OCI-LY3 (cell line): ENCODE measurements at regions not wholly inside any gene's neighbourhood (a gene's known extent, or its start where the extent isn't known, plus 50 kb on each side); places are given as distances from the start of the nearest gene placed in this dataset.

ENCODE experiments used
- H2AFZ ChIP-seq: fragments of 200-600, 300-600 bp; shearing (Covaris generic); 2 replicates; pipeline ENCODE4 v1.6.0; 2014; ENCODE audit warnings: antibody characterized with exemption, low read depth, low read length
- H3K27ac ChIP-seq: fragments of 200-600, 300-600 bp; sonication (generic); 2 replicates; pipeline ENCODE4 v1.5.1; 2014; ENCODE audit warnings: mild to moderate bottlenecking, low read length, moderate library complexity, mixed read lengths
- H3K27me3 ChIP-seq: fragments of 200-600, 300-600 bp; sonication (generic); 2 replicates; pipeline ENCODE4 v1.6.1; 2014; ENCODE audit warnings: low read depth, low read length, mixed read lengths
- H3K36me3 ChIP-seq: fragments of 200-600, 300-600 bp; sonication (generic); replicated peaks from 2 replicates; pipeline ENCODE3; 2014; ENCODE audit warnings: low read depth, low read length, mixed read lengths
- H3K4me1 ChIP-seq: fragments of 300-600, 200-600 bp; sonication (generic); 2 replicates; pipeline ENCODE4 v1.6.1; 2014; ENCODE audit warnings: low read length, mixed read lengths
- H3K4me2 ChIP-seq: fragments of 200-600, 300-600 bp; sonication (generic); 2 replicates; pipeline ENCODE4 v1.6.1; 2014; ENCODE audit warnings: low read length, mixed read lengths
- H3K4me3 ChIP-seq: fragments of 300-600, 200-600 bp; sonication (generic); 2 replicates; pipeline ENCODE4 v1.5.1; 2014; ENCODE audit warnings: antibody characterized with exemption, mild to moderate bottlenecking, low read length, moderate library complexity
- H3K79me2 ChIP-seq: fragments of 300-600, 200-600 bp; shearing (Covaris generic); 2 replicates; pipeline ENCODE4 v1.6.1; 2014; ENCODE audit warnings: mild to moderate bottlenecking, low read length, mixed read lengths
- H3K9ac ChIP-seq: fragments of 300-600, 200-600 bp; shearing (Covaris generic); 2 replicates; pipeline ENCODE4 v1.6.0; 2014; ENCODE audit warnings: mild to moderate bottlenecking, low read length, moderate library complexity
- H3K9me3 ChIP-seq: fragments of 200-600, 300-600 bp; shearing (Covaris generic); 2 replicates; pipeline ENCODE4 v1.6.1; 2014; ENCODE audit warnings: low read length, mixed read lengths; ENCODE audit not compliant: insufficient read depth
- H4K20me1 ChIP-seq: fragments of 200-600, 300-600 bp; sonication (generic); 2 replicates; pipeline ENCODE4 v1.6.1; 2016; ENCODE audit warnings: low read length, mixed read lengths; ENCODE audit not compliant: insufficient read depth
- CTCF ChIP-seq: fragments of 200-600, 300-600 bp; sonication (generic); IDR thresholded peaks from 2 replicates; pipeline ENCODE4 v1.5.1; 2014; ENCODE audit warnings: antibody characterized with exemption, low read length, low read depth
- EZH2phosphoT487 ChIP-seq: fragments of 200-600 bp; shearing (Covaris generic); IDR thresholded peaks from 2 replicates; pipeline ENCODE4 v1.6.1; 2018; ENCODE audit warnings: antibody characterized with exemption, mixed run types, low read depth

GRCh38 chr5:159547466-159548195 is 217.3 kb upstream of the IL12B start:
- Histone ChIP-seq H2AFZ (no peak overlapping the region), H4K20me1 (no peaks in the 10 kb centered on the region), H3K79me2 (no peaks in the 10 kb centered on the region), H3K4me3 (no peak overlapping the region), H3K36me3 (peaks cover 35% of the 10 kb centered on the region), H3K27me3 (no peaks in the 10 kb centered on the region), H3K9ac (no peak overlapping the region), H3K4me2 (no peak overlapping the region), H3K9me3 (no peaks in the 10 kb centered on the region), H3K4me1 (peaks cover 3% of the 10 kb centered on the region; the same call in 1 of the 2 replicates), H3K27ac (no peak overlapping the region)
- TF ChIP-seq EZH2phosphoT487, result no peak
- no peak for TF ChIP-seq CTCF

GRCh38 chr5:159548517-159548916 is 218.2 kb upstream of the IL12B start:
- H3K36me3 ChIP-seq, result peaks cover 35% of the 10 kb centered on the region
- H3K9me3 ChIP-seq, result no peaks in the 10 kb centered on the region
- no peaks in the 10 kb centered on the region for H3K27me3 ChIP-seq
- H4K20me1 ChIP-seq, result no peaks in the 10 kb centered on the region
- H3K9ac ChIP-seq, result no peak overlapping the region
- no peak overlapping the region for H3K27ac ChIP-seq
- no peak overlapping the region for H3K4me3 ChIP-seq
- no peaks in the 10 kb centered on the region for H3K4me1 ChIP-seq
- TF ChIP-seq CTCF (no peak), EZH2phosphoT487 (no peak)
- no peaks in the 10 kb centered on the region for H3K79me2 ChIP-seq
- no peak overlapping the region for H2AFZ ChIP-seq
- no peak overlapping the region for H3K4me2 ChIP-seq

- H3K4me2 ChIP-seq, result no peak overlapping the region
- H3K9ac ChIP-seq, result no peak overlapping the region
- H3K27me3 ChIP-seq, result no peaks in the 10 kb centered on the region
- H3K79me2 ChIP-seq, result no peaks in the 10 kb centered on the region
- no peak overlapping the region for H3K4me3 ChIP-seq
- no peaks in the 10 kb centered on the region for H3K4me1 ChIP-seq
- no peaks in the 10 kb centered on the region for H4K20me1 ChIP-seq
- no peak for TF ChIP-seq EZH2phosphoT487
- TF ChIP-seq CTCF, result no peak
- H3K9me3 ChIP-seq, result no peaks in the 10 kb centered on the region
- H3K36me3 ChIP-seq, result peaks cover 35% of the 10 kb centered on the region
- H3K27ac ChIP-seq, result no peak overlapping the region
- no peak overlapping the region for H2AFZ ChIP-seq
Observed at GRCh38 chr5:159549046-159549445, 218.8 kb upstream of the IL12B start.

- Histone ChIP-seq H3K36me3 (peaks cover 30% of the 10 kb centered on the region), H3K4me3 (no peak overlapping the region), H3K9me3 (no peaks in the 10 kb centered on the region), H3K4me1 (no peaks in the 10 kb centered on the region), H2AFZ (no peak overlapping the region), H3K27me3 (no peaks in the 10 kb centered on the region), H3K27ac (no peak overlapping the region), H4K20me1 (no peaks in the 10 kb centered on the region), H3K9ac (no peak overlapping the region), H3K4me2 (no peak overlapping the region), H3K79me2 (no peaks in the 10 kb centered on the region)
- TF ChIP-seq CTCF, result no peak
- no peak for TF ChIP-seq EZH2phosphoT487
Observed at GRCh38 chr5:159550951-159551350, 220.7 kb upstream of the IL12B start.
